Posterior cingulate gyrus (tissue), 11 donors: ENCODE measurements at regions not wholly inside any gene's neighbourhood (a gene's known extent, or its start where the extent isn't known, plus 50 kb on each side); places are given as distances from the start of the nearest gene placed in this dataset.

Experiments used
- DNase-seq, 10 donors: peaks; one replicate each; pipeline versions ENCODE4 v3.0.0 to v3.0.0-alpha.2; 2020 to 2021; ENCODE audit warnings: mixed read lengths in 3 of 10
- intact Hi-C: fragments of 100-400 bp; cut with DNase I; formaldehyde crosslinking; loops from one replicate; pipeline ENCODE4 v1.15.1; 2023

DNA sequence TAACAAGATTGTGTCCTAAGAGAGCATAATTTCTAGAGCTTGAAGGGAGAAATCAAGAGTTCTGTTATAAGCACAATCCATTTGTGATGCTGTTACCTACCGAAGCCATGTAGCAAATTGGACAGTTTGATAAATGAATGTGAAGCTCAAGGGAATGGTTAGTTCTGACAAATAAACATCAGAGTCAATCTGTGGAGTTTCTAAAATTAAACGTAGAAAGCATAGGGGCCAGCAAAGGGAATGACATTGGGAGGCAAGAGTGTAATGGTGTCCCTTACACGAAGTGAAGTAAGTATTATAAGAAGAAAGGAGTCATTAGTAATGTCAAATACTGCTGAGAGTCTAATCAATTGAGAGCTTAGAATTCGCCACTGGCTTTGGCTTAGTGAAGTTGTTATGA is 200.2 kb upstream of the SLITRK1 start:
- no peak for DNase-seq
- intact Hi-C loops, result no loop called here

DNA sequence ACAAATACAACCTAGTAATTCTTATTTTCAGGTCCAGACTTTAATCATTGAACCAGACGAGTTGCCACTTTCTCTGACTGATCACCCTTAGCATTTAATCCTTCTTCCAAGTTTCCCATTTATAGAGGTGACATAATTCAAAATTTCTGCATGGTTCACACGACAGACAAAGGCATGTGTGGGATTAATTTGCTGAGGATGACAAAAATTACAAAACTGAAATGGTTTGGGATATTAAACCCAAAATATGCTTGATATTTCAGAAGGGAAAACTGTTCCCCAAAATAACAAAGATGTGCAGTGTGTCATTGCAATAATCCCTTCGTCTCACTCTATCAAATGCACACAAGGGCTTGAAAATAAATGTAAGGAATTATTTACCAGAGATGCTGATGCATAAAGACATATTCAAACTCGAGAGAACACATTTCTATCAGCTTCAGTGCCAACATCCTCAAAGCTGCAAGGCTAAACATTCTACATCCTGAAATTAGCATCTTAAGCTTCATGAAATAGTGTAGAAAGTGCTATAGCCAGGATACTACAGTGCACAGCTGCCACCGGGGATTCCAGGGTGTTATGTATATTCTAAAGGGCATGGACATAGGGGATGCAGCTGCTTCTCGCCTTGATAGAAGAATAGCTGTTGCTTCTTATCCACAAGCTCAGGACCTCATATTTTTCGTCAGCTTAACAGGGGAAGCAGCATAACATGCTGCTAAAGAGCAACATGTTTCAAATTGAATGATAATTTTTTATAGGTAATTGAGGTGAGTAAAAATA is 198.7 kb upstream of the SLITRK1 start:
- intact Hi-C loops, result no loop called here
- DNase-seq, result peak in 1 of 10 donors; percentile 22

DNA sequence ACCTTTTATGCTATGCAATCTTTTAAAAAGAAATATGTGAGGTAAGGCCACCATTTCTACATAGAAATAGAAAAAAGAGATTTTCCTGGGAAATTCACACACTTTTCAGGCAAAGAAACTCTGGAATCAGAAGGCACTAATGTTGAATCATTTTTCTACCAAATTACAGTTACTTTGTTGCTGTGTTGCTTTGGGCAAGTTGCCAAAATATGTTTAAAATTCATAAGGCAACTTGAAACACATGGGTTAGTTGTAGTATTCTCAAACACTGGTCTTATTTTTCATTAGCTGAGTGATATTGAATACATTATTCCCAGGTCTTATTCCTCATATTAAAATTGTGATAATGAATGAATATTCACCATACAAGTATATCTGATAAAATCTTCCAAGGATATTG is 195.0 kb upstream of the SLITRK1 start:
- DNase-seq, result no peak
- intact Hi-C loops, result no loop called here

DNA sequence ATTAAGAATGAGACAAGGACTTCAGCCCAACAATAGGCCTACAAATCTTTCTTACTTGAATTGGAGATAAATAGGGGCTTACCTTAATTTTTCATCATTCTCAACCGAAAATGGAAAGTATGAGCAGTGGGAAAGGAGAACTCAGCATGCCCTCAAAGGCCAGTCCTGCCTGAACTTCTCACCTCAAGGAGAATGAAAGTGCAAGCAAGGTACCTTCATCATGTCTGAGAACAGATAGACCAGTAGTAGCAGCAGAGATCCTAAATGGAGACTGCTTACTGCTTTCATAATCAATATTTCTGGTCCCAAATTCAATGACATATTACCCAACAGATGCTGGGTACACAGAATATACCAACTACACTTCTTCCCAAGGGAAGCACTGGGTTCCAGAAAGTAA is 194.0 kb upstream of the SLITRK1 start:
- intact Hi-C loops, result no loop called here
- no peak for DNase-seq

DNA sequence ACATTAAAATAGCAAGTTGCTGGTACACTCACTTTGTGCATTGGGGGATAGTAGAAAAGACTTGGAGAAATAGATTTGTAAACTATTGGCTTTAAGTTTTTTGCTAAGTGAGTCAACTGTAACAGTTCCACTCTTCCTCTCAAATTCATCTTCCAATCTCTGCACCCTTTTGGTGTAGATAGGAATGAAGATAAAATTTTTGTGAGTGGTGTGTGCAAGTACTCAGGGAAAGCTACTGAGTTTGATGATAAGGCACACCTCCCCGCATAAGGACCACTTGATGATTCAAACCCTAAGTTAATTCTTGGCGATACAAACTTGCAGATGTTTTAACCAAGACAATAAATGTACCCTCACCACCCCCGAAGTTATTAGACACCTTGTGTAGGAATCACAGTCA is 168.3 kb upstream of the SLITRK1 start:
- intact Hi-C loops, result no loop called here
- DNase-seq, result no peak

DNA sequence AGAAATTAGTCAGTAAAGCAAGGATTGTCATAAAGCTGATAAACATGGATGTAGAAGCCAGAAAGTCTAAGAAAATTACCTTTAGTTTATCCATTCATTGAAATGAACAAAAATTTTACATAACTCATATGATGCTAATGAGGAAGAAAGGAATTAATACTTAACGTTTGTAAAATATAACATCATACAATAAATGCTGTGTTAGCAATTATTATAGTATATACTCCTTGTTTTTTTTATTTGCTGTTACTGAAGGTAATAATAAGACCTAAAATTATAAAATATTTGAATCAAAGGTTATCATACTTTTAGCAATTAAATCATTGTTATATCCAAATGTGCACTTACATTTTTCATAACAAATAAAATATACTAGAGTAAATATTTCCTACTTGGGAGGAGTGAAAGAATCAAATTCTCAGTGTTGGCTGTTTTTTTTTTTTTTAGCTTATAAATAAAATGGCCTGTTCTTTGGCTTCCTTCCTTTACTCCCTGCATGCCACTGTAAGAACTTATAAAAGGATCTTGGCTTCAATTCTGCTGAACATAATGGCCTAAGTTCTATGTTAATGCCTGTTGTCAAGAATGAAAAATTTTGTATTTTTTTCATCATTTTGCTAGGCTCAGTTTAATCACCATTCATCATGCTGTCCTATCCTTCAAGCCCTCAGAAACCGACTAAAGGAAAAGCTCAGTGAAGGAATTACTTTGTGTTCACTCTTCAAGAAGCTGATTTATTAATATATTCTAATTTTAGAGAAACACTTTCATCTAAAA is 167.4 kb upstream of the SLITRK1 start:
- DNase-seq, result no peak
- intact Hi-C loops, result no loop called here

DNA sequence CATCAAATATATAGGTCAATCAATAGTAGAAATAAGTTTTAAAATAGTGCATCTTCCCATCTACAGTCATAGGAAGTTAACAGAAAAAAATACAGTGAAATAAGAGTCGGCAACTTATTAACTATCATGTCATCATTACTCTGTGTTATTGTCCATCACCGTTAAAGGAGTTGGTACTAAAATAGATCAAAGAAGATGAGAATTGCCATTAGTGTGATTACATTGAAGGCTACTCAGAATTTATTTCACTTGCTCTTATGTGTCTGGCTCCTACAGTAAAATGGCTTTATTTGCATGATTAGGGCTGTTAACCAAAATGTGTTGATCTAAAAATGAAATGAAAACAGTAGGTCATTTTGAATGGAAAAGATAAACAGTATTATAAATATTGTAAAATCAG is 162.5 kb upstream of the SLITRK1 start:
- intact Hi-C loops, result no loop called here
- no peak for DNase-seq

DNA sequence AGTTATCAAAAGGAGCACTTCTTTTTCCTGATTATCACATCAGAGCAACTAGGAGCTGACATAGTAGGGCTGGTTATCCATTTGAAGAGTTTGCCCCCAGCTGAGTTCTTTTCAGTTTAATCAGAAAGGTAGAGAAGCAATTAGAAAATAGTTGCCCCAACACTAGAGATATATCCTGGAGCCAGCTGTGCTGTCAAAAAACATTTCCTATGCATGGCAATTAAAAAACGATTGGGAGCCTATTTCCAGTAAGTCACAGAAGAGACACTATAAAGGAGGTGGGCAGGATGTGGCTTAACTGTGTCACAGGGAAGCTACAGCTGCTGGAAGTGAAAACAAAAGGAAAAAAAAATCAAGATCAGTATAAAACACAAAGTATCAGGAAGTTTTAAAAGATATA is 155.7 kb upstream of the SLITRK1 start:
- DNase-seq, result no peak
- intact Hi-C loops, result no loop called here

DNA sequence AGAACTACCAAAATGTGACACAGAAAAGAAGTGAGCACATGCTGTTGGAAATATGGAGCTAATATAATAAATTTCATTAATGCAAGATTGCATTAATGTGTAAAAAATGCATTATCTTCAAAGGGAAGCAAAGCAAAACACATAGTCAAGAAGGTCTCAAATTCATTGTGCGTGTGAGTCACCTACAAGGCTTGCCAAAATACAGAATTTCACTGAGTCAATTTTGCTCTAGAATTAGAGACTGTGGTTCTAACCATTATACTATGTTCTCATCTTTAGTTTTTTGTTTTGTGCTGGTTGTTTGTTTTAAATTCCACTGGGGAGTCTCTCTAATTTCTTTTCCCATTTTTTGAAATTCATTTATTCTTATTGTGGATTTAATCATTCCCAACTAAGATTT is 149.8 kb upstream of the SLITRK1 start:
- no peak for DNase-seq

DNA sequence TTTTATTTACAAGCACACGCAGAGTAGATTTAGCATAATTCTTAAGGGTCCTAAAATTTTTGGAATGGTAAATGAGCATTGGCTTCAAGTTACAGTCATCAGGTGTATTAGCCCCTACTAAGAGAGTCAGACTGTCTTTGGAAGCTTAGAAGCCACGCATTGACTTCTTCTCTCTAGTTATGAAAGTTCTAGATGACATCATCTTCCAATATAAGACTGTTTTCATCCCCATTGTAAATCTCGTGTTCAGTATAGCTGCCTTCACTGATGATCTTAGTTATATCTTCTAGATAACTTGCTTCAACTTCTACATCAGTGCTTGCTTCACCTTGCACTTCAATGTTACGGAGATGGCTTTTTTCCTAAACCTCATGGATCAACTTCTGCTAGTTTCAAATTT is 148.8 kb upstream of the SLITRK1 start:
- DNase-seq, result no peak
- intact Hi-C loops, result no loop called here

More for the DNA sequence above, 149.8 kb upstream of the SLITRK1 start:
- intact Hi-C loops, result no loop called here

DNA sequence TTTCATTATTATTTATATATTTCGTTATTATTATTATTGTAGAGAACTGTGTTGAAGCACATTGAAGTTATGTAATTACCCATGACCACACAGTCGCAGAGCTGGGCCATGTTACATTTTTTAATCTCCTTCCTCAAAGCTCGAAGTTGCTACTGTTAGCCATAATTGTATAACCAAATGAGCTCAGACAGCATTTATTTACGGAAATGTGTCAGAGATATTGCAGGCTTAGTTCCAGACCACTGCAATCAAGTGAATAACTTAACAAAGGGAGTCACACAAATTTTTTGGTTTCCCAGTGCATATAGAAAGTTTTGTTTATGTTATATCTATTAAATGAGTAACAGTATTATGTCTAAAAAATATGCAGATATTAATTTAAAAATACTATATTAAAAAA is 147.1 kb upstream of the SLITRK1 start:
- DNase-seq, result no peak
- intact Hi-C loops, result no loop called here

DNA sequence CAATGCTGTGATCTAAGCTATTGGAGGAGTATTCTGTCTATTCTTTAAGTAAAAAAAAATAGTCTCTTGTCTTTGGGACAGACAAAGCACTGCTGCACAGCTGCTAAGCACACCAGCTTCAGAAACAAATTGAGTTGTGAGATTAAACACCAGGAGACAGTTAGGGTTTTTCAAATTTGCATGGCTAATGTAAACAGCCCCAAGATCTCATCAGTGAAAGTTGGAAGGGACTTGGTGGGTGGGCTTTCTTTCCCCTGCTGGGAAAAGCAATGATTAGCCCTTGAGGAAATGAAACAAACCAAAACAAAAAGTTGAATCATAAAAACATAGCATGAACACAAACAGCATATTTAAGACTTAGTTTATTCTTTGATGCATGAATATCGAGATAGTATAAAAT is 143.6 kb upstream of the SLITRK1 start:
- DNase-seq, result no peak
- intact Hi-C loops, result no loop called here

DNA sequence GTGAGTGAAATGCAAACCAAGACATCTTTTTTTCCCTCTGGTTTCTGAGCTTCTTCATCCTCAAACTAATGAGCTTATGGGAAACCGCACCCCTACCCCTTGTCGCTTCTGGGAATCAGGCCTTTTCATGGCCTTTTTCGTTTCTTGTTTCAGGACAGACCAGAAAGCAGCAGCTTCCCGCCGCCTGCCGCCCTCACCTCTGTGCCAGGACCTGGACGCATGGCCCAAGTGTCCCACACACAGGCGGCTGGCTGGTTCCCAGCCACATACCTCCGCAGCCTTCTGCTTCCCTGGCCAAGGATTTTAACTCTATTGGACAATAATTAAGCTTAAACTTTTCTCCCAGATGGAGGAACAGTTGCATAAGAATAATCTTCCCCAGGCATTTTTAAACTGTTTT is 114.1 kb upstream of the SLITRK1 start:
- intact Hi-C loops, result no loop called here
- peak in 3 of 10 donors; percentile 37 to 81 (median 60) for DNase-seq

DNA sequence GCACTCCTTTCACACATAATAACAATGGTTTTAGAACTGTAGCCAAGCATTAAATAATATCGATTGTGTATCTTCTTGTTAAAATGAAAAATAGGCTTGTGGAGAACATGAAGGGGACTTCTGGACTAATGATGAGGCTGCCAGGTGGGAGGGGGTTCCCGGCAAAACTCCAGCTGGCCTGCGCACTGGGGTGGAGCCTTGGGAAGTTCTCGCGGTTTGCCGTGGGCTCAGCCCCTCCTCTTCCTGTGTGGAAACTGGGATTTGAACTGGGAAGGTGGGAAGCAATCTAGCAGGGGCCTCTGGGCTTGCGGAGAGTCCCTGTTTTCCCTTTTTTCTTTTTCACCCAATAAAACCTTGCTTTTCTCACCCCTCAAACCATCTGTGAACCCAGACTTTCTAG is 113.7 kb upstream of the SLITRK1 start:
- intact Hi-C loops, result no loop called here

DNA sequence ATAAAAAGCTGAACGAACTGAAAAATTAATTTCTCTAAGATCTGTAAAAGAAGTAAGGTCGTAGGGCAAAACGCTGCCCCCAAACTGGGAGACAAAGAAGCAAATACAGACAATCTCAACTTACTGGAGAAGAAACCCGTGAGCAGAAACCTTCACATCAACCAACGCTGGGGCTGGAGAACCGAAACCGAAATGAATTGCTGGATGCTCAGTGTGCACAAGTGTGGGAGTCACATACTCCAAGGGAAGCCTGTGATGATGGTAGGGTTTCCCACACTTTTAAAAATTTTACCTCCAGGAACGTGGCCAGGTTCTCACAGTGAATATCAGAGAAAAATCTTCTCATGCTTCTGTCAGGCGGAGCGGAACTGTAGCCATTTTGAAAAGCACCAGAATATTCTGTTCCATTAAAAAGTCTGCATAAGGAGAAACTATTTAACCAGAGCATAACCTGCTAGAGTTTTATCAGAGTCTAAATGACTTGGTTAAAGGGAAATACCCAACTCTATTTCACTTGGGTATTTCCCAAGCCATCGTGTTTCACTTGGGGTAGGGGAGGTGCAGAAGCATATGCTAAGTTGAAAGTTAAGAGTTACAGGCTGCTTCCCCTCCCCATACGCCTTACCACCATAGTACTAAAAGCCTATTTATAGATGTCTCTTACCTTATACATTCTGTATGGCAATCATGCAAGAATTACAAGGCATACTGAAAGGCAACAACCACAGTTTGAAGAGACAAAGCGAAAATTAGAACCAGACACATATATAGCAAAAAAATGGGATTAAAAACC is 110.5 kb upstream of the SLITRK1 start:
- intact Hi-C loops, result no loop called here
- DNase-seq, result peak in 1 of 10 donors; percentile 43

More for the DNA sequence above, 113.7 kb upstream of the SLITRK1 start:
- DNase-seq, result peak in 1 of 10 donors; percentile 46

DNA sequence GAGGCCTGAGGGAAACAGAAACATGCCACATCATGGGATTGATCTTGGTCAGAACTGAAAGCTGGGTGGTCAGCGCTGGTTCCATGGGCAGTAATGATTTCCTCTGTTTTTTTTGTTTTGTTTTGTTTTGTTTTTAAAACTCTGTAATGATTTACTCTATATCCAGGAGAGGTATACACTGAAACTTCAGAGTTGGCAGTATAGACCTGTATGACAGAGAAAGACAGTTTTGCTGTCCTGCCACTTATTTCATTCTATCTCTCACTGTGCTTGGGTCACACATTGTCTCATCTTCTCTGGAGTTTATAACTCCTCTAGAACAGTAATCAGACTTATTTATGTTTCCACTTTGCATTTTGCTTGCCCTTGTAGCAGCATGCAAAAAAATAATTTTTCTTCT is 105.1 kb upstream of the SLITRK1 start:
- intact Hi-C loops, result no loop called here
- DNase-seq, result no peak

DNA sequence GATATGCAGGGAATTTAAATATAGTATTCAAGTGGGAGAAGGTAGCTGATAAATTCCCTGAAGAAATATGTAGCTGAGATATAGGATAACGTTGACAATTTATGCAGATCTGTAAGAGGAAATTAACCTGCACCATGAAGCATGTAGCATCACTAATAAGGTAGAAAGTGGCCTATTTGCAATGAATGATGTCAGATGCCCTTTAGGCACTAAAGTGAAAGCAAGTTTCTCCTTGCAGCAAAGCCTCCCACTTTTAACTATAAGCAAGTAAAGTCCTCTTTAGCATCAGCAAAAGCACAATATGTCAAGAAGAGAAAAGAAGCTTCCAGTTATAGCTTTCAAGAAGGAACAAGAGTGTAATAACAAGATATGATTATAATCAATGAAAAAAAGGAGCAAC is 102.5 kb upstream of the SLITRK1 start:
- intact Hi-C loops, result no loop called here

DNA sequence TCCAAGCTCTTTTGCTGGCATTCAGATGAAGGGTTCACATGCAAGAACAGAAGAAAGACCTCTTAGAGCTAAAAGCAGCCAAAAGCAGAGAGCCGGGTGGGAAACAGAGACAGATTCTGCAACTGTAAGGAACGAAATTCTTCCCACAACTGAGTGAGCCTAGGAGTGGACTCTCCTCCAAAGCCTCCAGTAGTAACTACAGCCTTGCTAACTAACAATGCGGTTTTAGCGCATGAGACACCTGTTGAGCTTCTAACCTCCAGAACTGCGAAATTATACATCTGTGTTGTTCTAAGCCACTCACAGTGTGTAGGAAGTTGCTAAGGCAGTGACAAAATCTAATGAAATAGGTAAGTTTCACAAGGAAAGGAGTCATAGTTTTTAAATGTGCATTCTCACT is 98.1 kb upstream of the SLITRK1 start:
- intact Hi-C loops, result no loop called here
- DNase-seq, result no peak

More for the DNA sequence above, 102.5 kb upstream of the SLITRK1 start:
- no peak for DNase-seq

DNA sequence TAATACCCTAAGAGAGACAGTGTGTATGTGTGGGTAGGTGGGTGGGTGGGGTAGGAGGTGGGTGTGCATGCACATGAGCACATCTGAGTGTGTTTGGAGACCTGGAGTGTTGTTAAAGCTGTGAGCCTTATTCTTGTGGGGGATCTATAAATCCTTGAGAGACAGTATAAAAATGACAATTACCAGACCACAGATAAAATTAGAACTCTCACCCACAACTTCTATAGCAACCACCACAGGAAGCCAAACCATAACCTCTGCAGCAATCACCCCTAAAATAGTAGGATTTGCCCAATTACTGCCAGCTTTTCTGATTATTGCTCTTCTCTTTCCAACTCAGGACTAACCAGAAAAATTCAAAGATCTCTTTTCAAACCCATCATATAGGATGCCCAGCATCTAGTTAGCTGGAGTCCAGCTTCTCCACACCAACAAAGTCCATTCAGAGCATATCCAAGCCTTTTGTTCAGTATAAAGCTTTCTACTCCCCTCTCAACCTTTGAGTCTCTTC is 93.4 kb upstream of the SLITRK1 start:
- intact Hi-C loops, result no loop called here
- no peak for DNase-seq

DNA sequence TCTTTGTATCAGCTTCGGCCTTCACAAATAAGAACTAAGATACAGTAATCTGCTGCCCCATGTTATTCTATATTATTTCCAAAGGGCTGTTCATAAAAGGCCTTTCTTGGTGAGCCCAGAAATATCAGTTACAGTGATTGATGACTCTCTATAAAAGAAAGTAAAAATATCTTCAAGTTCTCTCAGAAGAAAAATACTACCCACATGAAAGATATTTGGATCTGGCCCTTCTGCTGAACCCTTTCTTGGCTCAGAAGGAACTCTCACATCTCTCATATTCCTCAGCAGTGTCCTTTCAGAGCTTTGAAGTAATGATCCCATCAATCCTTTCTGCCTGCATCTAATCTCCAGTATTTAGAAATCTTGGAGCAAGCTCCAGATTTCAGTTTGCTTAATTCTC is 76.3 kb upstream of the SLITRK1 start:
- no peak for DNase-seq
- intact Hi-C loops, result no loop called here

DNA sequence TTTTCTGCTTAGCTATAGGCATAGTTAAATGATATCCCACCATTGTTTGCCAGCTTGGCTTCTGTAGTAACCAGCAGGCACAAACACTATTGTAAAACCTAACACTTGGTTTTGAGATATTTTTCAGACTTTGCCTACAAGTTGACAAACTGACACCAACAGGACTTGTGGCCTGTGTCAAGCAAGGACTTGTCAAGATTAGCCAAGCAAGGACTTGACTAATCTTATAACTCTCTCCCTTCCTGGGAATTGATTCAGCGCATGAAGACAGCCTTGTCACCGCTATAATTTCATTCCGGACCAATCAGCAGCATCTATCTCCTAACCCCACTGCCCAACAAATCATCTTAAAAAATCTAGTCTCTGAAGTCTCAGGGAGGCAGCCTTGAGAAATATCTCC is 72.7 kb upstream of the SLITRK1 start:
- intact Hi-C loops, result no loop called here
- DNase-seq, result no peak
